ENCODE measurements at regions not wholly inside any gene's neighbourhood (a gene's known extent, or its start where the extent isn't known, plus 50 kb on each side); places are given as distances from the start of the nearest gene placed in this dataset.
"Not testable (repeated sequence)": the region's sequence is repeated elsewhere in the genome, so short reads cannot be mapped to it uniquely, and the experiment has no call there.

- DNase-seq, result no peak
Observed at GRCh38 chr20:53891306-53891894, 179.0 kb downstream of the BCAS1 start.

GRCh38 chr20:53890443-53891305, 179.7 kb downstream of the BCAS1 start:
- no peak for DNase-seq

- DNase-seq, result no peak
Observed at GRCh38 chr20:53889411-53890148, 180.8 kb downstream of the BCAS1 start.

- DNase-seq, result no peak
Observed at GRCh38 chr20:53888951-53889350, 181.4 kb downstream of the BCAS1 start.

GRCh38 chr20:53888510-53888909, 181.9 kb downstream of the BCAS1 start:
- DNase-seq, result no peak

GRCh38 chr20:53887973-53888372, 182.4 kb downstream of the BCAS1 start:
- no peak for DNase-seq

DNA sequence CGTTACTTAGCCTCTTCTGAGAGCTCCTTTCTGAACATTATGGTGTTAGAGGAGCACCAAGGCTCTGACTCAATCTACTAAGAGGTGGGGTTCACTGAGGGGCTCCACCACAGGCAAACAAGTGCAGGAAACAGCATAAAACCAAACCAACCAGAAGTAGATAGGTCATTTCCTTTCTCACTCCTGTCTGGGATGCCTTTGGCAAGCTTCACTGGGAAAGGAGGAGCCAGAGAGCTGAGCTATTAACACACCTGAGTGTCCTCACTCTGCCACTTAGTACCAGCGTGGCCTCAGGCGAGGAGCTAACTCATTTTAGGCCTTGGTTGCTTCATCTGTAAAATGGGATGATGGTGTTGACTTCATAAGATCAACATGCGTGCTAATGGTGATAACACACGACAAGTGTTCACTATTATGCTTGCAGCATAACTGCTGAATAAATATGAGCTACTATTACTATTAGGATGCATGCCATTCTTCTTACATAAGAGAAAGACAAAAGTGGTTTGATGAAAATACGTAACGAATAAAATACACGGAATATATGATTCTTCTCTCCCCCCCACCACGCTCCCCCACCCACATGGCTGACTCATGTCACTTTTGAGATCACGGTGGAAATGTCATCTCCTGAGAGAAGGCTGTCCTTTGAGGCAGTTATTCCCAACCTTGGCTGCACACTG, 185.4 kb downstream of the BCAS1 start:
- DNase-seq, result no peak

- no peak for DNase-seq
Observed at GRCh38 chr20:53883098-53883911, 187.1 kb downstream of the BCAS1 start.

- DNase-seq, result not testable (repeated sequence)
Observed at GRCh38 chr20:53882438-53882986, 187.9 kb downstream of the BCAS1 start.

DNA sequence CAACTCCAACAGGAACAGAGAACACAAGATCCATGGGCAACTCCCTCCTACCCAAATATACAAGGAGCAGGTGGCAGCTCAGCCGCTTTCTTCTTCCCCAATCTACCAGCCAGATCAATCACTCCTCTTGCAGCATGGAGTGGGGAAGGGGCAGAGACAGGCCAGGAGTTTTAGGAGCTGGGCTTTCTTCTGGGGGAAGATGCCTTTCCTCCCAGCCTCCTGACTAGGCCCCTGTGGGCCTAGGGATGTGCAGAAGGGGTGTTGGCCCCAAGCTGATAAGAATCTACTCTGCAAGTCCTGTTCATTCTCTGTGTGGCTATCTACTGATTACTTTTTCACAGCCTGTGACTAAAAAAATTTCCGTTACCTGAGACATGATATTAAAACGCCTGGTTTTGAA, 189.0 kb downstream of the BCAS1 start:
- no peak for DNase-seq

DNA sequence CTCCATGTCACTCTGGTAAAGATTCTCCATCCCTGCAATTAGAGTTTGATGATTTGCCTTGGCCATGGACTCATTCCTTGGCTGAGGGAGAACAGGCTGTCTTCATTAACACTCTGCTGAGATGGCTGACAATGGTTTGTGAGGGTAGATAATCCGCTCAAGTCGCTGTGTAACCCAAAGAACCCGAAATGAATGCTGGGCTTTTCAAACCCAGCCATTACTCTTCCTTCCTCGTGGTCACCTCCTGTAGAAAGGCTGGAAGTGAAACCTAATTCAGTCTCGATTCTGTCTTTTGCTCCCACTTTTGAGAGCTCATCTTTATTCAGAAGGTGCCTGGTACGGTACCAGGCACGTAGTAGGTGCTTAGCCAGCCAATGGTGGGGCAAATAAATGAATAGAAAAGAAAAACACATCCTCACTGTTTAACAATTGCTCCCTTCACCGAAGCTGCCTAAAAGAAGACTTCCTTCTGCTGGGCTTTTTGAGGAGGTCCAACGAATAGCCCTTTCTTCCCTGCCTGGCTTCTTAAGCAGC, 190.2 kb downstream of the BCAS1 start:
- DNase-seq, result no peak

DNA sequence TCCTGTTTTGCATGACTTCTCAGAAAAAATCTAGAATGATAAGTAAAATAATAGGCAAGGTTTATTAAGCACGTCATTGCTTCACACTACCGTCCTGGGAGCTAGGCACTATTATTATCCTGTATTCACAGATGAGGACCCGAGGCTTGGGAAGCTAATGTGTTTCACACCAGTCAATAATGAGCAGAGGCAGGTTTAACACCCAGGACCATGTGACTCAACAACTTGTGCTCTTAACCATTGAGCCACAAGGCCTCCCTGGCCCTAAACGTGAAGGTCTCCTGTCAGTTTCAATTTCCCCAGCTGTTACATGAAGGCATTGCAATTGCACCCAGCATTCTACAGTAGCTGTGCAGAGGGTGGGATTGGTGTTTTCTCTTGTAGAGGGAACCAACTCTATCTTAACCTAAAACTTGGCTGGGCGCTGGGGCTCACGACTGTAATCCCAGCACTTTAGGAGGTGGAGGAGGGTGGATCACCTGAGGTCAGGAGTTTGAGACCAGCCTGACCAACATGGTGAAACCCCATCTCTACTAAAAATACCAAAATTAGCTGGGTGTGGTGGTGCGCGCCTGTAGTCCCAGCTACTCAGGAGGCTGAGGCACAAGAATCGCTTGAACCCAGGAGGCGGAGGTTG, 191.2 kb downstream of the BCAS1 start:
- DNase-seq, result no peak

DNA sequence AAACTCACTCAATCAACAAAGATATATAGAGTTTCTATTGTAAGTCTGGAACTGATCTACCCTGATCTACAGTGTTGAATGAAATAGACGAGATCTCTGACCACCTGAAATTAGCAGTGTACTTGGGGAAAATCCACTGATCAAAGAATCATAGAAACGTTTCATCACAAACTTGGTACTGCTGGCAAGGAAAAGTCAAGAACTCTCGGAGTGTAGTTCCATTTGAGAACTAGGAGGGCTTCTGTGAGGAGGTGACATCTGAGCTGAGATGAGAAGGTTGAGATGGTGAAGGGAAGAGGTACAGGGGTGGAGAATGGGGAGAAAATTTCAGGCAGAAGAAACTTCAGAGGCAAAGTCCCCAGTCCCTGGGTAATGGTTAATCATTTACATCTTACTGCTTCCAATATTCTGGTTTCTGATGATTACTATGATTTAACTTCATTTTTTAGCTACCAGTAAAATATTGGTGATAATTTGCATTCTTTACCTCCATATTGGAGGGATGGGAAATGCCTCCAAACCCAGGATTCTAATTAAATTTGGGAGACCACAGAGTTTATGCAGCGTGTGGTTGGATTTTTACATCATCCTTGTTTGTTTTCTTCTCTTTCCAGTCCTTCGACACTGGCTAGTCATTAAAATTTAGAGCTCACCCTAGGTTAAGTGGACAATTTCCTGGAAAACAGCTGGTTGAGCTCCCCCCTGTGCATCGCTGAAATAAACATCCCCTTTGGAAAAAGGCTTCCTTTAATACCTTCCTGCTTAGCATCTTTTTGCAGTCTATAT, 191.9 kb downstream of the BCAS1 start:
- DNase-seq, result no peak

GRCh38 chr20:53876956-53877355, 193.4 kb downstream of the BCAS1 start:
- no peak for DNase-seq

- no peak for DNase-seq
Observed at GRCh38 chr20:53876470-53876869, 193.9 kb downstream of the BCAS1 start.

- no peak for DNase-seq
Observed at GRCh38 chr20:53875452-53875851, 194.9 kb downstream of the BCAS1 start.

GRCh38 chr20:53874706-53875105, 195.7 kb downstream of the BCAS1 start:
- DNase-seq, result no peak

DNA sequence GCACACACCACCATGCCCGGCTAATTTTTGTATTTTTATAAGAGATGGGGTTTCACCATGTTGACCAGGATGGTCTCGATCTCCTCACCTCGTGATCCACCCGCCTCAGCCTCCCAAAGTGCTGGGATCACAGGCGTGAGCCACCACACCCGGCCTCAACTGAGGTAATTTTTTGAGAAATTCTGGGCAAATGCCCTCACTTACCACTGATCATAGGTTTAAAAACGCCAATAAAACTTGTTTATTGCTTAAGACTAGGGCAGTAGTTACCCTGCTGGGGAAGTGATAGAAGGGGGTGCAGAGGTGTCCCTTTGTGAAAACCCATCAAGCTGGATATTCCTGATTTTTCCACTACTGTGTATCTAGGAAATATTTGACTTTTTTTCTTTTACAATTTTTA, 196.3 kb downstream of the BCAS1 start:
- DNase-seq, result no peak

GRCh38 chr20:53873230-53873604, 197.2 kb downstream of the BCAS1 start:
- DNase-seq, result no peak

DNA sequence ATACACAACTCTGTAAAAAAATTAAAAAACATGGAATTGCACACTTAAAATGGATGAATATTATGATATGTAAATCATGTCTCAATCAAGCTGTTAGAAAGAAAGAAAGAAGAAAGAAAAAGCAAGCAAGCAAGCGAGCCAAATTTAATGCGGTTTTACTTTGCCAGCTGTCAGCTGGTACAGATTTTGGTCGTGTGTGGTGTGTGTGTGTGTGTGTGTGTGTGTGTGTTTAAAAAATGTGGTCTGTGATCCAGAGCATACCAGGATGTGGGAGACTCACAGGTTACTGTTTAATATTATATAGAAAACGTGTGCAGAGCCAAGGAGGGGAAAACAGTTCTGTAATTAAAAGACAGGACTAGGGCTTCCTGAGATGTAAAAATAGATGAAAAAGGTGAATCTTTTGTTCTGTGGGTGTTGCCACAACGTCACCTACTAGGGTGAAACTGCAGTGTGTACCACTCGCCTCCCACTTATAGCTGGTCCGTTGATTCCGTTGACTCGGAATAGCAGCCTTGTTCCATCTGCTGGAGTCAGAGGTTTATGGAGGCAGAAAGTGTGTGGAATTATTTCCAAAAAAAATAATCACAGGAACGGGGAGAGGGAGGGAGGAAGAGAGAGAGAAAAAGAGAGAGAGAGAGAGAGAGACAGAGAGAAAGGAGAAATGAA, 197.7 kb downstream of the BCAS1 start:
- DNase-seq, result peak; percentile 53

All from left hindlimb (tissue), 1 donor.